GM21515 (cell line): ENCODE measurements at regions not wholly inside any gene's neighbourhood (a gene's known extent, or its start where the extent isn't known, plus 50 kb on each side); places are given as distances from the start of the nearest gene placed in this dataset.

Experiments
- ATAC-seq: cut with Tn5 transposase; IDR thresholded peaks from one replicate; pipeline ENCODE4 v1.9.1; 2021; ENCODE audit not compliant: unreplicated experiment

DNA sequence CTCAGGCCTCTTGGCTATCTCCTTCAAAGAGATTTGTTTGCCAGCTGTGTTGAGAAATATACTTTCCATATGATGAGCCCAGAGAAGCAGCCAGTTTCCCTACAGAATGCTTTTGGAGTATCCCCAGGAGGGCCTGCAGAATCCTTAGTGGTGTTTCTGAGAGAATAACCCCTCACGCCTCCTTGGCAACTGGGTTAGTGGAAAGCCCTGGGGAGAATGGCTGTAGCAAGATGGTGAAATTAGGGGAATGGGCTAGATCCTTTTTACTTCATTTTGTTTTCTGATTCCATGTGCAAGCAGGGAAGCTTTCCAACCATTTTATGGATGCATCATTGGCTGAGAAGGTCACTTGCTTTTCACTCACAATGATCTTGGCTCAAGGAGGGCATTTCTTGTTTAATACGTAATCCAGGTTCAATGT is 364.6 kb downstream of the DMRT2 start:
- no peak for ATAC-seq

DNA sequence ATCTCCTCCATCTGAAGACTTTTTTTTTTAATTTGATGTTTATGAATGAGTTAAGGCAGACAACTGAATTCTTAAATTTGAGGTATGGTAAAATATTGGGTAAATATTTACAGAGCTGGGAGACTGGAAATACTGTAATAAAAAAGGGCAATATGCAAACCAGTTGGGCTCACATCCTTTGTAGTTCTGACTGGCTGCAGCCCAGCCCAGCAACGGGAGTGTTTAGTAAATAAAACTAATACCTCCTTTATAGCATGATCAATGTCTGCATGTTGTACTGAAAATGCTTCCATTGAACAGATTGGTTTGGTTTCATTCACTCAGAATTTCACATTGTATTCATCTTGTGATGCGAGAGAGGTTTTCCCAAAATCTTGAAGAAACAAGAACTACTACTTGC is 365.0 kb downstream of the DMRT2 start:
- ATAC-seq: no peak

DNA sequence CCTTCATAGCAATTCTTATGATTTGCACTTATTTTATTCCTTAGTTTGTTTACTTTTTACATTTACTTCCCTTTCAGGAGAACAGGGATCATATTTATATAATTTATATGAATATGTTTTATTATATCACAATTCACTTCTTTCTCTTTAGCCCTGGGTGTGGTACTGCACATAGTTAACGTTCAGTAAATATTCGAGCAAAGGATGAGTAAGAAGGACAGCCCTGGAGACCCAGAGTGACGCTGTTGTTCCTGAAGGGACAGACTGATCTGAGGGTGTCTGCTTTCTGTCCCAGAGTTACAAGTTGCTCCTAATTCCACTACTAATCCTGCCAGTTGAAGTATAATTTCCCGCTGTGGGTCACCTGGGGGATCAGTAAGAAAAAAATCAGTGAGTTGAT is 366.1 kb downstream of the DMRT2 start:
- no peak for ATAC-seq

DNA sequence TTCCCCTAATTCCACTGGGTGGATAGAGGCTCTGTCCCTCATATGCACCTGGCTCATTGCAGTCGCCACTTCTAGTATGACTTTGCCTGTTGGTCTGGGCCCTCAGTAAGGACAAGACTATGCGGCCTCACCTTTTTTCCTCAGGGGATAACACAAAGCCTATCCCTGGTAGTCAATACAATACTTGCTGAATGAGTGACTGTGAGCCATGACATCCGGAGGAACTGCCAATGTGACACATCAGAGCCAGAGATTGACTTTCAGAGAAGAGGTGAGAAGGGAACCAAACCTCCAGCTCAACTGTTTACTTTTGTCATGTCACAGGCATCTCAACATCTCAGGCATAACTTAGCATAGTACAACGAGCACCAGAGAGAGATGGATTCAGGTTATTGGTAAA is 371.3 kb downstream of the DMRT2 start:
- no peak for ATAC-seq

DNA sequence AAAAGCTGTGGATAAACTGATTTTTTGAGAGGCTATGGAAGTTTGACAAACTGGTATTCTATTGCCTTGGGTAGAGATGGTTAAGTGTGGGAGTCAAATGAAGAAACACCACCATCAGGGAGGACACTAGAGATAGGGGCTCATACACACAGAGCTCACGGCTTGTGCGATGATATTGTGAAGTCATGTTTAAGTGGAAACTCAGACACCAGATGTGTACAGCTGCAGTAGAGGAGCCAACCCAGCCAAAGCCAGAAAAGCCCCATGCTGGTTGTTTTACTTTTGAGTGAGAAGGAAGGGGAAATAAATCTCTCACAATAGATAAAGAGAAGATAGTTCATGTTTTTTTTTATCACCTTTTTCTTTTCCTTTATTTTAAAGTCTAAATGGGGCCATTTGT is 377.7 kb downstream of the DMRT2 start:
- no peak for ATAC-seq

DNA sequence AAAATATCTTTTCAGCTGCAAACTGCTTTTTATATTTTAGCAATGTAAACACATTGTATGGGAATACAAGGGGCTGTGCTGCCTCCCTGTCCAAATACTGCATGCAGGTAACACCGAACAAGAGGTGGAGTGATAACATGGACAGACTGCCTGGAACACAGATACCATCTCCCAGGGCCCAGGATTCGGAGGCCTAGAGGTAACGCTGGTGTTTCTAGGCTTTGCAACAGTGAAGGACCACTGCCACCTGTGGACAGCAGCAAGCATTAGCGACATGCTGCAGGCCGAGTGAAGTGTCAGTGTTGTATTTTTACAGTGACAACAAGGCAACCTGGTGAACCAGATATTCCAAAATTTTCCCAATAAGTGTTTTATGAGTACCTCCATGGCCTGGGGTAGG is 379.1 kb downstream of the DMRT2 start:
- ATAC-seq: no peak

DNA sequence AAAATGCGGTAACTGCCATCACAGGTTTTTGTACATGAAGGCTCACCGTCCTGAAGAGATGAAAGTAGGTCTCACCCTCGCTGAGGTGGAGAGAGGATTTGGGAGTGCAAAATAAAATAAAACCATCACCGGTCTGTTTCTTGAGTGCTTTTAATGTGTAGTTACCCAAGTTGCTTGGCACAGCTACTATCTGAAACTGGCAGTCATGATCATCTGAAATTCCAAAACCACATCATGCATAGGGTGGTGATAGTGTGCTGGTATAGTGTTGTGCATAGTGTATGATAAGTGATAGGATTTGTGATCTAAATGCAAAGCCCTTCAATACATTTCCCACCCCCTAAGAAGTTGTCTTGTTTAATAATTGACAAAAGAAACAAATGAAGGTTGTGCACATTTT is 381.3 kb downstream of the DMRT2 start:
- ATAC-seq: no peak

DNA sequence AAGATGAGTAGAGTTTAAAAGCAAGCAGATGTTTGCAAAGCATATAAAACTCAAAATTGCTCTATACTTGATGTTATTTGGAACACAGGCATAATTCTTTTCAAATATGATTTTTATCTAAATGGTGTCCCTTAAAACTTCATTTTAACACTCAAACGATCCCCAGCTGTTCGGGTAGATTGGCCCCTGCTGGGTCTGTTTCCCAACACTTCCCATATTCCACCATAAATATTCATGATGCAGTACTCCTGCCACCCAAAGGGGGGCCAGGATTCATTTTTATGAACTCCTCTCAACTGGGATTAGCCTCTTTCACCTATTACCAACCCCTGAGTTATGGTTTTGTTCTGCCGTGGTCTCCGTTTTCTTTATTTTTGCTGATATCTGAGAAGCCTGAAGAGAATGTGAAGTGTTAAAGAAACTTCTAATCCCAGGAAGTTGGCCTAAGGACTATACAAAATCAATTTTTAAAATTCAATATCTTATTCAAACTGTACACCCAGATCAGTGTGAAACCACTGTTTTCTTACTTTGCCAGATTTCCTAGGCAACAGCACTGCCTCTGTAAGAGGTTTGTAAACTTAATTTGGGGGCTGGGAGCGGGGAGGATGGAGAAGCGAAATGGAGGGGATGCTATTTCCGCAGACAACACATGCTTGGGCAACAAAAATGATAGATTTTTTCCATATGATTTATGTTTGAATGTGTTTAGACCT is 384.1 kb downstream of the DMRT2 start:
- ATAC-seq: no peak

DNA sequence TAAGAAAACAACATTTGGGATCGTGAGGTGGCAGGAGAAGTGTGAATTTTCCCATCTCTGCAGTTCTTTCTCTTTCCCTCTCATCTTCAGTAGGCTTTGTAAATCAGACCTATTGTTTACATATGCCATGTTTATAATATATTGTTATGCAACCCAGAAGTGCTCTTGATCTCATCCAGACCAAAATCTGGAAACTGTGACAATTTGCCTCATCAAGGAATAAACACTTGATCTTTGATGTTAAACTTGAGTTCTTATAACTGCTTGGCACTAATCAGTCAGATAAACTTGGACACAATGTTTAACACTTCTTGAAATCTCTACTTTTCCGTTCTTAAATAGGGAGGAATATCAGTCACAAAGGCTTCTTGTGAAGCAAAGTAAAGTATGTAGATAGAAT is 384.7 kb downstream of the DMRT2 start:
- ATAC-seq: no peak

DNA sequence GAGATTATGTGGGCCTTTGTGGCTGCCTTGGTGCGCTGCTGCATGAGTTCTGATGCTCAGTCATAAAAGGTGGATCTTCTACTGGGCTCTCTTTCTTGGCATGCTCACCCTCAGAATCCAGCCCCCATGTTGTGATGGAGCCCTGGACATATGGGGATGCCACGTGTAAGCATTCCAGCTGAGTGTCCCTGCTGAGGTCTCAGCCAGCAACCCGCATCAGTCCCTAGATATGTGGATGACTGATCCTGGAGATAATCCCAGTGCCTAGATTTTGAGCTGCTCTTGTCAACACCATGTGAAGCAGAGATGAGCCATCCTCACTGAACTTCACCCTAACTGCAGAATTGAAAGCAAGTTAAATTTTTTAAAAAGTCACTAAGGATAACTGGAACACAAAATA is 390.1 kb downstream of the DMRT2 start:
- ATAC-seq: no peak

DNA sequence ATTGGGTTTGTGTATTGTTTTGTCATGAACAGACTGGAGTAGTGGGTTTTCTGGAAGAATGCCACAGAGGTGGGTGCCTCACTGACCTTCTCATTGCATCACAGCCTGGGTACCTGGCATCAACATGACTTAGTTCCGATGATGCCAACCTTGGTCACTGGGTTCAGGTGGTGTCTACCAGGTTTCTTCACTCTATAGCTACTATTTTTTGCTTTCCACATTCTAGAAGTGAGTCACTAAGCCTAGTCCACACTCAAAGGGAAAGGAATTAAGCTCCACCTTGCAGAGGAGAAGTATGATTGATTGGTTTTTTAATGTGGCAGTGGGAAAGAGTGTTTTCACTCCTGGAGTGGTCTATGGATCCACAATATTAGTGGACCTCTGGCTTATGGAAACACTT is 391.9 kb downstream of the DMRT2 start:
- ATAC-seq: no peak

DNA sequence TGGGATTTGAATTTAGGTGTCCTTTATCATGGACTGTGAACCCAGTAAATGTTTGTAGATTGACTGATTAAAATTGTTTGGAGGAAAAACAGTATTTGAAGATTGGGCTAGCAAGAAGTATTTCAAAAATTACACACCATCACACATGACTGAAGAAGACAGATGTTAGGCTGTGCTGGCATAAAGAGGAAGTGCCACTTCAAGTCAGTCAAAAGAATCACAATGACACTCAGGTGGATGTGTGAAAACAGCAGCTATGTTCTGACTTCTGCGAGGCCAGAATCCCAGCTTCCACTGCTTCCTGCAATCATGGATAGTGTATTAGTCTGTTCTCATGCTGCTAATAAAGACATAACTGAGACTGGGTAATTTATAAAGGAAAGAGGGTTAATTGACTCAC is 393.3 kb downstream of the DMRT2 start:
- ATAC-seq: no peak

DNA sequence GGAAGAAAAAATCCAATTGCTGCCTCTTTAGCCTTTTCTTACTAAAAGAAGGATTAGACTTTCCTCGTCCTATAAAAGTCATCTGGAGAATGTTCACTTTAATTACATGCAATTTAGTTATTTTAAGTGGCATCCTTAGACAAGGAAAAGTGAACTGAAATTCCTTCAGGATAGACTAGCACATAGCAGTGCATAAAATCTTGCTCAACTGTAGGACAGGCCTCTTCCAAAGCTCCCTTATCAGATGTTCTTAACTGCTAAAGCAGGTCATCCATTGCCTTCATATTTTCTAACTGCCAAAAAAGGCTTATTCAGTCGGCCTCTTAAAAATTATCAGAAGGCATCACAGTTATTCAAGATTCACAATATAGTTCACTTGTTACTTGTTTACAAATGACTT is 396.5 kb downstream of the DMRT2 start:
- no peak for ATAC-seq

DNA sequence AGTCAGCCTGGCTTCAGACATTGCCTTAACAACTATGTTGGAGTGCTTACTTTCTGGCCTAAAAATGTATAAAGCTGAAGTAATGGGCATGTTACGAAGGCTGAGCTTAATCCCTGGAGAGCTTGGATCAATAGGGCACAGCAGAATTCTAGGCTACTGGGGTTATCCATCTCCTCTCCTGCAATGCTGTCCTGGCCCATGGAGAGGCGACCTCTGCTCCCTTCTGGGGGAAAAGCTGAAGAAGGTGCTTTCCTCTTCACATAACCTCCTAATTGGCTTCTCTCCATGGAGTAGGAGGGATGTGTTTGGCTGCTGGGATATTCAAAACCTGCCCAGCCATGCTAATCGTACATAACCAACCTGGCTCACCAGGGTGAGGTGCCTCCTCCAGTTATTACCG is 403.5 kb downstream of the DMRT2 start:
- ATAC-seq: no peak

DNA sequence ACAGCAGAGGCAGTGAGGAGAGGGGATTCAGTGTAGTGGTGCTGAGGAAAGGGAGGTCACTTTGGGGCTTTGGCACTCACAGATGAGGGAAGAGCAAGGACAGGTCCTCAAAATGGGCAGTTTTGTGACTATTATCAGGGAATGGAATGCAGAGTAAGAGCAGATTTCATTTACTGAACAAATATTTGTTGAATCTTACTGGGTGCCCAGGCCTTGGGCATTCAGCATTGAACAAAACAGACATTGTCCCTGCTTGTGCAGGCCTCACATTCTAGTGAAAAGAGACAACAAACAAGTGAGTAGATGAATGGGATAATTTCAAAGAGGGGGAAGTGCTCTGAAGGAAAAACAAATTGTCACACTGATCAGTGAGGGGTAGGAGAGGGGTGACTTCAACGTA is 404.1 kb downstream of the DMRT2 start:
- no peak for ATAC-seq

DNA sequence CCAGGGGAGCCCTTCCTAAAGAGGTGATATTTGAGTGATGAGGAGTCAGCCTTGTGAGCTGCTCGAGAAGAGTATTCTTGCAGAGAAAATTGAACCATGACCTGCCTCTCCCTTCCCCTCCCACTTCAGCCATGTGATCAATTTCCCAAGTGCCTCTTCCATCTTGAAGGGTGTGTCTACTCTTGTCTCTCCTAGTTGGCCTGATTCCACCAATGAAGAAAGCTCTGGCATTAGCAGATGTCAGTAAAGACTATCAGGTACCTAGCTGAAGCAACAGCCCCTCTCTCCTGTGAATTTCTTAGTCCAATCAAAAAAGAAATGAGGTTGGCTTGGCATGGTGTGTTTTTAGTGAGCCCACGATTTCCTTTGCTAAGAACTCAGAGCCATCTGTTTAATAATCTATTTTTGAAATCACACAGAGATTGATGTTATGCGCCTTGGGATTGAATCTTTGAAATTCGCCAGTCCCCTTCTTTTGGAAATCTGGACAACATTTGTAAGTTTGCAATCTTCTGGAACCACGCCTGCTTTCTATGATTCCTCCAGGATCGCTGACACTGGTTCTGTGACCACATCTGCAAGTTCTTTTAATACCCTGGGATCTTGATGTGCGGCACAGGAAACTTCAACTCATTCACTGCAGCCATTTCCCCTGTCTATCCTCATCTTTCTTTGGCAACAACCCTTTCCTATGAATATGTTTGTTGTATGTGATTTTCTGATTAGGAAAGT is 404.6 kb downstream of the DMRT2 start:
- ATAC-seq: no peak

DNA sequence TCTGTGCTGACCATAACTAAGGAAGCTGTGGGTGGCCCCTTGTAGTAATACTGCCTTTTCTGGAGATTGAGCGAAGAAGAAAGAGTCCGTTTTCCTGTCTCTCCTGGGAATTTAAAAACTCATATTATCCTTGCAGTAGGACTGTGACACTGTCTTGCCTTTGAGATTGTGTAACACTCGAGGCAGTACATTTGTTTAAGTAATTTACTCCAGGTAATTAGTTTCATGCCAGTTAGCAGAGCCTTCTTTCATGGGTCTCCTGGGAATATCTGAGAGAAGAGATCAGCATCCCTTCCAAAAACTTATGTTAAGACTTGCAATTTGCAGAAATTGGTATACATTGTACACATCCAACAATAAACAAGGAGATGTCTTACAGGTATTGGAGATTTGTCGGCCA is 405.6 kb downstream of the DMRT2 start:
- ATAC-seq: no peak

DNA sequence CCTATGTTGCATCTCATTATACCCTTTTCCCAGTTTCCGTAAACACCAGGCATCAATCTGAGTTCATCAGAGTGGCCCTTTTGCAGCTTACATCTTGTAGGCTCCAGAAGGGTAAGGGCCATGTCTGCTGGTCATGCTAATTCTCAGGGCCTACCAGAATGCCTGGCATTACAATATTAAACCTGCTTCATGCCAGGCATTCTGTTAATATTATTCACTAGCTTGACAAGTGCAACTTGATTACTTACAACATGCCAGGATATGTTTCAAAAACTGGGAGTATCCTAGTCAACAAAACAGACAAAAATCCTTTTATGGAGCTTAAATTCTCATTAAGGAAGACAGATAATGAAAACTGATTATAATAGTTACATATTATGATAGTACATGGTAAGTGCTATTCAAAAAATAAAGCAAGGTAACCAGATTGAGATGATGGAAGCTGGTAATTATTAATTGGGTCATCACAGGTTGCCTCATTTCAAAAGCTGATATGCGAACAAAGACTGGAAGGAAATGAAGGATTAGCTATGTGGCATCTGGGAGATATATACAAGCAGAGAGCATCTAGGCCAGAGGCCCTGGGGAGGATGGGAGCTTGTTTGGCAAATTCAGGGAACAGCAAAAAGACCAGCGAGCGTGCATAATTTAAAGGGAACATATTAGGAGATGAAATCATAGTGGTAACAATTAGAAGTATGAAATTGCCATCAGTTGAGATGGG is 406.3 kb downstream of the DMRT2 start:
- no peak for ATAC-seq

DNA sequence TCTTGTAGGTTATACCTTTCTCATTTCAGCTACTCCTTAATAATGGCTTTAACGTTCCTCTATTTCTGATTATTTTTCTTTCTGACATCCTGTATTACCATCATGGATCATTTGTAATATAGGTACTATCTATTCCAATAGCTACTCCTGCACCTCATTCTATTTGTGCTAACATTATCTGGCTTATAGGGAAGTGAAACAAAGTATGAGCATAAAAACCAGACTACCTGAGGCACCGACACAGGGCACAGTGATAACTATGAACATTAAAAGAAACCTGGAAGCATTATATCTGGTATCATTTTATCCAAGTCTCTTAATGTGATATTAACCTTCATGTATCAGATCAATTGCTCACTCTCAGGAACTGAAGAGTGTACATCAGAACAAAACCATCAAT is 407.3 kb downstream of the DMRT2 start:
- no peak for ATAC-seq

DNA sequence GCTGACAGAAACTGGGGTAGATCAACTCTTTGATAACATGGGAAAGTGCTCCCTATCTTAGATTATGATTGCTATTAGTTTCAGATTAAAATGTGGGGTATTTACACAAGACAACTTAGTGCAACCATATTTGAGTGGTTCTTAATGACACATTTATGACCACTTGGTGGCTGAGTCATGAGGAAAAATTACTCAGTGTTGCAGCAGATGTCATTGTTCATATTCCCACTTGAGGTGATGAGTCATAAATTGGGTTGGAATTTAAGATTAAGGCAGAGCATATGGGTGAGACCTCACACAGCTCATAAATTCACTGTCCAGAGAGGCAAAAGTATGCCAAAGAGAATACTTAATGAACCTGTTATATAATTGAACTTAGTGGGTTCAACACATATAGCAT is 408.3 kb downstream of the DMRT2 start:
- ATAC-seq: no peak

DNA sequence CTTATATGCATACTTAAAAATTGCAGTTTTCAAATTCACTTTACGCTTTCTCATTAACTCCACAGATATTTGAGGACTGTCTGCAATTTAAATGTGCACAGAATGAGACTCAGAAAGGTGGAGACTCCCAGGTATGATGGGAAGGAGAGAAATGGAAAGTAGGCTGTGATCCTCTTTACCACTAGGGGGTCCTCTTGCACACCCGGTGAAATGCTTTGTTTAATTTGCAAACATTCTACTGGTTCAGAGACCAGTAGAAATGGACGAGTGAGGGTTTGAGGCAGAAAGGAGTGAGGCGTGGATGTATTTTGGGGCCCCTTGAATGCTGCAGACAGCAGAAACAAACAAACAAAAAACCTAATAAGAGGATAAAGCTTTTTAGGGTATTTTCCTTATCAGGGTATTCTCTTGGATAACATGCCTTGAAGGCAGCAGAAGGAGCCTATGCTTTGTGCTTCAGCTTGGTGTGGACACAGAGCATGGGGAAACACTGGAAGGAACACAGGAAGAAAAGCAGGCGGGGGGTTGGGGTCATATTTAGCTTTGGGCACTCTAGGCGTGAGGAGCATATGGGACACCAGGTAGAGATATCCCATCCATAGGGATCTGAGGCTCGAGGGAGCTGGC is 410.1 kb downstream of the DMRT2 start:
- ATAC-seq: peak; percentile 58

DNA sequence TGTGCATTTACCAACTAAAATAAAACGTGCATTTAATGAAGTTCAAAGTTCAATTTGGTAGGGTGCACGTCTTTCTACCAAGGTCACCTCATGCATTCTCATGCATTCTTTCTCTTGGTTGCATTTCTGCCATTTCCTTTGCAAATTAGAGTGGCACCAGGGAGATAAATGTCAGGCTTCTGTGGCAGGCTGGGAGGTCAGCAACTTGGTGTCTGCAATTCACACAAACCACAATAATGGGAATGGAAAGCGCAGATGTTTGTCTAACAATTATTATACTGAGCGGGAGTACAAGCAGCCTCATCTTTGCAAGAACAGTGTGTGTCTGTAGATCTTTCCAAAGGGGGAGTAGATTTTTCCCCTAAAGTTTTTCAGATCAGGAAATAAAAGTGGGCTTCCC is 411.7 kb downstream of the DMRT2 start:
- ATAC-seq: no peak
